Natural killer cell (primary cell): ENCODE measurements at regions not wholly inside any gene's neighbourhood (a gene's known extent, or its start where the extent isn't known, plus 50 kb on each side); places are given as distances from the start of the nearest gene placed in this dataset.
A peak's percentile ranks its signal among the peaks of the same experiment; 100 is the strongest.

Source experiments
- ATAC-seq, 3 donors: fragments of 150-1000 bp in 2 of 3; fragments of 200-7000 bp in 1 of 3; cut with Tn5 transposase; 1 replicate in 1 of 3; 2 replicates in 2 of 3; pipeline ENCODE4 v1.10.0; 2021; ENCODE audit warnings: mild to moderate bottlenecking in 2 of 3, moderate library complexity in 2 of 3
- DNase-seq, 2 donors: peaks; one replicate each; pipeline versions ENCODE4 v3.0.0 to v3.0.0-alpha.2; 2013 to 2021; ENCODE audit warnings: mixed read lengths in 1 of 2
- H3K27ac ChIP-seq: one replicate; pipeline ENCODE4 v1.5.1; 2013; ENCODE audit warnings: mild to moderate bottlenecking, low read length
- H3K27me3 ChIP-seq: one replicate; pipeline ENCODE4 v1.6.1; 2013; ENCODE audit warnings: low read length; ENCODE audit not compliant: control insufficient read depth, insufficient read depth
- H3K36me3 ChIP-seq: one replicate; pipeline ENCODE4 v1.6.1; 2013; ENCODE audit warnings: low read length; ENCODE audit not compliant: control insufficient read depth, insufficient read depth
- H3K4me1 ChIP-seq: one replicate; pipeline ENCODE4 v1.6.1; 2013; ENCODE audit warnings: low read length; ENCODE audit not compliant: control insufficient read depth, insufficient read depth
- H3K4me3 ChIP-seq: one replicate; pipeline ENCODE4 v1.5.1; 2013; ENCODE audit warnings: low read length
- H3K9me3 ChIP-seq: one replicate; pipeline ENCODE4 v1.6.1; 2013; ENCODE audit warnings: low read length; ENCODE audit not compliant: control insufficient read depth, insufficient read depth
- H3K27ac Mint-ChIP-seq, 2 donors: one replicate each; pipeline ENCODE4 v1.8.0; 2022; ENCODE audit warnings: mild to moderate bottlenecking in 2 of 2, mixed read lengths in 2 of 2, moderate library complexity in 1 of 2
- H3K27me3 Mint-ChIP-seq, 2 donors: one replicate each; pipeline ENCODE4 v1.8.0; 2022; ENCODE audit warnings: low read depth in 2 of 2, mixed read lengths in 2 of 2
- H3K36me3 Mint-ChIP-seq: one replicate; pipeline ENCODE4 v1.8.0; 2022; ENCODE audit warnings: mixed read lengths
- H3K4me1 Mint-ChIP-seq, 2 donors: one replicate each; pipeline ENCODE4 v1.8.0; 2022; ENCODE audit warnings: mixed read lengths in 2 of 2
- H3K4me3 Mint-ChIP-seq: one replicate; pipeline ENCODE4 v1.8.0; 2022; ENCODE audit warnings: mild to moderate bottlenecking, moderate library complexity, mixed read lengths
- H3K9me3 Mint-ChIP-seq, 2 donors: one replicate each; pipeline ENCODE4 v1.8.0; 2022; ENCODE audit warnings: mixed read lengths in 2 of 2
- WGBS: methylation state at CpG from one replicate; pipeline ENCODE4 v1.1.7; 2013; ENCODE audit warnings: missing lambda C conversion rate; ENCODE audit not compliant: insufficient coverage; 5-methylcytosine and 5-hydroxymethylcytosine counted together
- intact Hi-C: fragments of 100-400 bp; cut with micrococcal nuclease; formaldehyde crosslinking; loops from one replicate; pipeline ENCODE4 v1.14.2; 2022
- TF ChIP-seq, protein P1 (sequence below): fragments of 200-600 bp; IDR thresholded peaks from one replicate; pipeline ENCODE4 v1.8.0; 2022; ENCODE audit warnings: antibody characterized with exemption

DNA sequence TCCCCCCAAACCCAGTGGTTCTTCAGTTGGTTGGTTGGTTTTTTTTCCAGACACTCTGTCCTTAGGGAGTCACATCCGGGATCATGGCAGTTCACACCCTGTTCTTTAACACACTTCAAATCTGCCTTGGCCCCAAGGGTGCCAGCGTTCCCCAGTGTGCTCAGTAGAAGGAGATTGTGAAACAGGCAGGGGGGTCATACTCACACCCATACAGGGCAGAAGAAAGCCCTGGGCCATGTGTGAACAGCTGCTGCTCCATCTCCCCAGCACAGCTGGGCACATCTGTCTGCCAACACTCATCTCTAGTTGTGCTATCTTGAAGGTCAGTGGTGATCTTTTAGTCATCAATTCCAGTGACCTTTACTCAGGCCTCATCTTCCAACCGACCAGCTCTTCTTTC lies 64.4 kb upstream of the FUT8 start:
- WGBS: 85% methylated on average over 1 of the region's 3 CpGs
- Mint-ChIP-seq H3K4me3 (no peak overlapping the region), H3K27me3 (peaks cover 0 to 3% of the 10 kb centered on the region in 2 donors), H3K27ac (no peak overlapping the region), H3K4me1 (no peaks in the 10 kb centered on the region), H3K9me3 (no peaks in the 10 kb centered on the region), H3K36me3 (no peaks in the 10 kb centered on the region)
- intact Hi-C loops: no loop called here
- no peaks in the 10 kb centered on the region for H3K9me3 ChIP-seq
- no peaks in the 10 kb centered on the region for H3K4me1 ChIP-seq
- H3K27me3 ChIP-seq: no peaks in the 10 kb centered on the region
- ATAC-seq (no peak), DNase-seq (no peak)
- H3K27ac ChIP-seq: no peak overlapping the region
- TF ChIP-seq, protein P1, sequence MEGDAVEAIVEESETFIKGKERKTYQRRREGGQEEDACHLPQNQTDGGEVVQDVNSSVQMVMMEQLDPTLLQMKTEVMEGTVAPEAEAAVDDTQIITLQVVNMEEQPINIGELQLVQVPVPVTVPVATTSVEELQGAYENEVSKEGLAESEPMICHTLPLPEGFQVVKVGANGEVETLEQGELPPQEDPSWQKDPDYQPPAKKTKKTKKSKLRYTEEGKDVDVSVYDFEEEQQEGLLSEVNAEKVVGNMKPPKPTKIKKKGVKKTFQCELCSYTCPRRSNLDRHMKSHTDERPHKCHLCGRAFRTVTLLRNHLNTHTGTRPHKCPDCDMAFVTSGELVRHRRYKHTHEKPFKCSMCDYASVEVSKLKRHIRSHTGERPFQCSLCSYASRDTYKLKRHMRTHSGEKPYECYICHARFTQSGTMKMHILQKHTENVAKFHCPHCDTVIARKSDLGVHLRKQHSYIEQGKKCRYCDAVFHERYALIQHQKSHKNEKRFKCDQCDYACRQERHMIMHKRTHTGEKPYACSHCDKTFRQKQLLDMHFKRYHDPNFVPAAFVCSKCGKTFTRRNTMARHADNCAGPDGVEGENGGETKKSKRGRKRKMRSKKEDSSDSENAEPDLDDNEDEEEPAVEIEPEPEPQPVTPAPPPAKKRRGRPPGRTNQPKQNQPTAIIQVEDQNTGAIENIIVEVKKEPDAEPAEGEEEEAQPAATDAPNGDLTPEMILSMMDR: no peak
- H3K36me3 ChIP-seq: no peaks in the 10 kb centered on the region
- no peak overlapping the region for H3K4me3 ChIP-seq

DNA sequence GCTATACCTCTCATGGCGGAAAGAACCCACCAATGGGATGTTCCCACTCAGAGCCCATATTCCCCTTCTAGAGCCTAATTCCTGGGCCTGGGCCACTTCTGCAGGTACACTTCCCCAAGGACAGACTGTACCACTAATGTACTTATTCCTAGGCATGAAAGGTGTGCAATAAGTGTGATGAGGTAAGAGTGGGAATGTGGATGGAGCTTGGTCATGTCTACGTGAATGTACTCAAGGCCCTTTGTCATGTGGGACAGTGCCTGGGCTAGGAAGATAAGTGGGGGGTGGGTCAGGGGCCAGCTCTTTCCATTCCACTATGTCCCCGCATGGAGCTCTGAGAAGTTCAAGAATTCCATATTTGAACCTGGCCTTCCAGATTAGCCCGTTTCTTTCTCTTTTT lies 63.4 kb upstream of the FUT8 start:
- Histone ChIP-seq H3K36me3 (no peaks in the 10 kb centered on the region), H3K4me3 (no peak overlapping the region), H3K4me1 (no peaks in the 10 kb centered on the region), H3K27ac (no peak overlapping the region), H3K27me3 (no peaks in the 10 kb centered on the region), H3K9me3 (no peaks in the 10 kb centered on the region)
- DNase-seq (no peak), ATAC-seq (no peak)
- Mint-ChIP-seq H3K36me3 (no peaks in the 10 kb centered on the region), H3K9me3 (no peaks in the 10 kb centered on the region), H3K4me1 (no peaks in the 10 kb centered on the region), H3K27ac (no peak overlapping the region), H3K27me3 (peaks cover 0 to 3% of the 10 kb centered on the region in 2 donors), H3K4me3 (no peak overlapping the region)
- intact Hi-C loops: no loop called here
- TF ChIP-seq, protein P1: no peak
- WGBS: 95% methylated on average over 4 of the region's 4 CpGs

DNA sequence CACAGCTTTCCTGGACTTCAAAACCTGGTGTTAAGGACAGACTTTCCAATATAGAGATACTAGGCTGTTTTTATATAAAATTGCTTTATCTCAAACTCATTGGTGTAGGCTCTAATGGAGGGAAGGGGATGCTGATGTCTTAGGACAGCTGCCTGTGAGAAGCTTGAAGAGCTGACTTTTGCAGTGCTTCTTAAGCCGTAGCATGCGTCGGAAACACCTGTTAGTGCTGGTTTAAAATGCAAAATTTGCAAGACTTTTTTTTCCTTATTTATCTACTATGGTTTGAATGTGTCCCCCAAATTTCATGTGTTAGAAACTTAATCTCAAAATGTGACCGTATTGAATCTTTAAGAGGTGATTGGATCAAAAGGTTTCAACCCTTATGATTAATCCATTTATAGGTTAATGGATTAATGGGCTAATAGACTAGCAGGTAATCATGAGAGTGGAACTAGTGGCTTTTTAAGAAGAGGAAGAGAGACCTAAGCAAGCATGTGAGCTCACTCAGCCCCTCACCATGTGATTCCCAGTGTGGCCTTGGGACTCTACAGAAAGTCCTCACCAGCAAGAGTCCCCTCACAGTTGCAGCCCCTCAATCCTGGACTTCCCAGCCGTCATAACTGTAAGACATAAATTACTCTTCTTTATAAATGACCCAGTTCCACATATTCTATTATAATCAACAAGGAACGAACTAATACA lies 60.9 kb upstream of the FUT8 start:
- TF ChIP-seq, protein P1: no peak
- H3K4me3 ChIP-seq: no peak overlapping the region
- no peaks in the 10 kb centered on the region for H3K27me3 ChIP-seq
- Mint-ChIP-seq H3K27me3 (peaks cover 0 to 3% of the 10 kb centered on the region in 2 donors), H3K4me1 (no peaks in the 10 kb centered on the region), H3K4me3 (no peak overlapping the region), H3K9me3 (no peaks in the 10 kb centered on the region), H3K27ac (no peak overlapping the region), H3K36me3 (no peaks in the 10 kb centered on the region)
- peak overlapping the region; percentile 38 for H3K27ac ChIP-seq
- H3K4me1 ChIP-seq: peaks cover 4% of the 10 kb centered on the region
- intact Hi-C loops: no loop called here
- 85% methylated on average over 3 of the region's 6 CpGs for WGBS
- no peak for ATAC-seq
- DNase-seq: no peak
- H3K36me3 ChIP-seq: no peaks in the 10 kb centered on the region
- H3K9me3 ChIP-seq: no peaks in the 10 kb centered on the region

DNA sequence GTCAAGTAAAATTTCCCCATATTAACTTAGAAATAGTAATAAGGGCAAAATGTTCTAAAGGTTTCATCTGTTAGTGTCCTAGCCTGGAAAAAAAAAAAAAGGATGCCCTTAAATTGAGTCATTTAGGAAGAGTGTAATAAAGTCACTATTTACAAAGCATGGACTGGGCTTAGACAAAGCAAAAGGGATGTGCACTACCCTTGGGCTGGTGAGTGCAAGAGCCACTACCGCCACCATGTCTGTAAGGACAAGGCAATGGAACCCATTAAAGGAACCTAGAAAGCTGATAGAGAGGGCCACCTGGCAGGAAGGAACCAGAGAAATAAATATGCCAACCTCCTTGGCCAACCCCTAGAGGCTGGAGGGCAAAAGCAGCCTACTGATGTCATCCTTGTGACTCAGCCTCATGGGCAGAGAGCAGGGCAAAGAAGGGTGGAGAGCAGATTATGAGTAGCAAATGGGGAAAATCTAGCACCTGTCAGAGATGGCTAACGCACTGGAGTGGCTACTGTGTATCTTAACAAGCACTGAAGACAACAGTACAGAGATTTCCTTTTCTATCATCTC lies 59.5 kb upstream of the FUT8 start:
- H3K27ac Mint-ChIP-seq: no peak overlapping the region
- ATAC-seq (no peak), DNase-seq (no peak)
- H3K27me3 Mint-ChIP-seq: peaks cover 0 to 3% of the 10 kb centered on the region in 2 donors
- H3K9me3 Mint-ChIP-seq: no peaks in the 10 kb centered on the region
- H3K4me1 Mint-ChIP-seq: no peaks in the 10 kb centered on the region
- Histone ChIP-seq H3K27me3 (no peaks in the 10 kb centered on the region), H3K4me1 (peaks cover 6% of the 10 kb centered on the region), H3K36me3 (no peaks in the 10 kb centered on the region), H3K4me3 (no peak overlapping the region), H3K9me3 (no peaks in the 10 kb centered on the region), H3K27ac (no peak overlapping the region)
- TF ChIP-seq, protein P1: no peak
- H3K36me3 Mint-ChIP-seq: no peaks in the 10 kb centered on the region
- no peak overlapping the region for H3K4me3 Mint-ChIP-seq
- WGBS: 80% methylated on average over 2 of the region's 2 CpGs
- intact Hi-C loops: no loop called here
